Frontal cortex (tissue), 3 donors: ENCODE measurements at regions not wholly inside any gene's neighbourhood (a gene's known extent, or its start where the extent isn't known, plus 50 kb on each side); places are given as distances from the start of the nearest gene placed in this dataset.
"Not testable (repeated sequence)": the region's sequence is repeated elsewhere in the genome, so short reads cannot be mapped to it uniquely, and the experiment has no call there.

Experiments
- DNase-seq, 2 donors: peaks; one replicate each; pipeline ENCODE4 v3.0.0; 2012; ENCODE audit warnings: low spot score in 2 of 2
- FAIRE-seq: peaks from 2 replicates; lab custom pipeline; 2012; peaks lifted over from hg19 to GRCh38; lab: Jason Lieb, UNC
- donor health status: control.
- donor health status: control.
- donor health status: control.

DNA sequence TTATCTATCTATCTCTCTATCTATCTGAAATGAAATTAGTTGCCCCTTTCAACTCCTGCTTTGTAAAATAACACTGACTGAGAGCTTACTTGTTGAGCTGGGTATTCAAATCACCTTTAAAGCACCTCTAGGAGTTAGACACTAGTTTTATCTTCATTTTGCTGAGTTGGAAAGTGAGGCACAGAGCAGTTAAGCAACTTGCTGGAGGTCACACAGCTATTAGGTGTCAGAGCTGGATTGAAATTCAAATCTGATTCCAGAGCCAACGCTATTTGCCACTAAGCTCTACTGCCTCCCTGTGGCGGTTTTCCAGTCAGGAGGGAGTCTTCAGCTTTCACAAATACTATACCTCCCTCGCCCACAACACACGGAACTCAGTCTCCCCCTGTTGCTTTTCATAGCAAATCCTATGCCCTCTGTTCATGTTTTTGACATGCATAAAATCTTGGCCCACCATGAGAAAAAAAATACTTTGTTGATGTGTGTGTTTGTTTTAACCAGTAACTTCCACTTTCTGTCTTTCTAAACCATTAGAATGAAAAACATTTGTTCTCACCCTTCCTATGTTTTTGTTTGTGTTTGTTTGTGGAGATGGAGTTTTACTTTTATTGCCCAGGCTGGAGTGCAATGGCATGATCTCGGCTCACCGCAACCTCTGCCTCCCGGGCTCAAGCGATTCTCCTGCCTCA lies 74.8 kb upstream of the SMURF2 start:
- no peak for FAIRE-seq
- DNase-seq: no peak

DNA sequence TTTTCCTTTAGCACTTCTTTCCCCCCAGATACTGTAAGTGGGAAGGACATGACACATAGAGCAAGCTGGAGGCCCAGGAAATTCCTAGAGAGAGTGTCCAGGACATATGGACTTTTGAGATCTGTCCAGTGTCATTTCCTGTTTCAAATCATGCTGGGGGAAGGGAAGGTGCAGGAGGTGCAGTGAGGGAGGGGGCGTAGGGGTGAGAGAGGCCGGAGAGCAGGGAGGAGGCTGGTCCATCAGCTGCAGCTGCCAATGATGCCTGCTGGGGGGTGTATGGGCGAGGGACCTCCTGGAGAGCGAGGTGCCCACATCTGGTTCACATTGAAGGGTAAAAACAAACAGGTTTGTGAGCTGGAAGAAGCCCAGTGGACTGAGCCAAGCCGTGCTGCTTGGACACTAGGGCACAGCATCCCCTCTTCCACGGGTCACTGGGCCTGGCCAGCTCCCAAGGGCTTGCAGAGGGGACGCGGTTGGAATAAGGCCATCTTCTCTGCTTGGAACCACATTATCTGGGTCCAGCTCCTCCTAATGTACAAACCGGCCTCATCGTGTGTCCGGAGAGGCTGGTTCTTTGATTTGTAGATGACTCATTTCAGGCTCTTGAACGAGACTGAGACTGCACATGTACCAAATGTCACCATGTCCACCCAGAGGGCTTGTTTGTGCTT lies 70.4 kb upstream of the SMURF2 start:
- DNase-seq (no peak), FAIRE-seq (no peak)

DNA sequence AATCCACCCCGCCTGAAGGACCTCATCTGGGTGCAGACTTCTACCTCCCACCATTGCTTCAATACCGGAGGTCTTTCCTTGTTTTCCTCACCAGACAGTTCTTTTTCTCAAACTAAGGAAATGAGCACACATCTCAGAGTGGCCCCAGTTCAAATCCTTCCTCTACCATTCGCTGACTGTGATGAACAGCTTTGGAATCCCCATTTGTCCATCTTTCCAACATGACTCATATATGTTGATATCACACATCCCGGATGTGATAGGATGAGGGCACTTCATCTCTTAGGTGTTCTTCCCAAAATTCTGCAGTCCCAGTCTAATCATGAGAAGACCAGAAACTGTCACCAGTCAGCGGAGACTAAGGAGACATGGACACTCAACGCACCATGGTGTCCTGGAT lies 67.9 kb upstream of the SMURF2 start:
- FAIRE-seq, DNase-seq: not testable (repeated sequence)

DNA sequence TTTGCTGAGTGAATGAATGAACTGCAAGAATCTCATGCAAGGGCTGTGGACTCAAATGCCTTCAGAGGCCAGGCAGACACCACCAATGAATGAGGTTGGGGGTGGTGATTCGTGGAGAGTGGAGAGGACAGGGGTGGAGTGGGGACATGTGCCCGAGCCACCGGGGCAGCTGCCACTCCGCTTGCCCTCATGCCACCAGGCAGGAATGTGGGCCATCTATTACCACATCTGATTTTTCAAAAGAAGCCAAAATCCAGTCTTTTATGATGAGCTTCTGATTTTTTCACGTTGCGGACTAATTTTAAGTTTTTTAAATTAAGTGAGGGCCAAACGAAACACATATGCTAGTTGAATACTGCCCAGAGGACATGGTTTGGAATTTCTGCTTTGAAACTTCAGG lies 67.1 kb upstream of the SMURF2 start:
- FAIRE-seq: no peak
- no peak for DNase-seq

DNA sequence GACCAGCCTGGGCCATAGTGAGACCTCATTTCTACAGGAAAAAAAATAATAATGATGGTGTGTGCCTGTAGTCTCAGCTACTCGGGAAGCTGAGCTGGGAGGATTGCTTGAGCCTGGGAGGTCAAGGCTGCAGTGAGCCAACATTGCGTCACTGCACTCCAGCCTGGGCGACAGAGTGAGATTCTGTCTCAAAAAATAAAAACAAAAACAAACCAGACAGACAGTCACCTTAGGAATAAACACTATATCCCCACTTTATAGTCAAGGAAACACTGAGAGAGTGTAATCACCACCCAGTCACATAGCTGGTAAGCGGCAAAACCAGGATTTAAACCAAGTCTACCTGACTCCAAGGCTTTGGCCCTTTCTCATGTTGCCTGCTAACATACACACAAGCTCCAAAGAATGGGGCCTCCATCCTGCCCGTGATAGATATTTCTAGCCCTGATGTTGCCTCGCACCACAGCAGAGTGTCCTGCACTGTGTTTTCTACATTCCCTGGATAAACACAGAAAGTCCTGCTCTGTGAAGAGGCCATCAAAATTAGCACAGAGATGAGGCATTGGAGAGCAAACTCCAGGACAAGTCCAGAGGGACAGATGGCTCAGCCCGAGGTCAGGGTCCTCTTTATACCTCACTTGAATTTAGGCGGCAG lies 66.1 kb upstream of the SMURF2 start:
- no peak for DNase-seq
- no peak for FAIRE-seq

DNA sequence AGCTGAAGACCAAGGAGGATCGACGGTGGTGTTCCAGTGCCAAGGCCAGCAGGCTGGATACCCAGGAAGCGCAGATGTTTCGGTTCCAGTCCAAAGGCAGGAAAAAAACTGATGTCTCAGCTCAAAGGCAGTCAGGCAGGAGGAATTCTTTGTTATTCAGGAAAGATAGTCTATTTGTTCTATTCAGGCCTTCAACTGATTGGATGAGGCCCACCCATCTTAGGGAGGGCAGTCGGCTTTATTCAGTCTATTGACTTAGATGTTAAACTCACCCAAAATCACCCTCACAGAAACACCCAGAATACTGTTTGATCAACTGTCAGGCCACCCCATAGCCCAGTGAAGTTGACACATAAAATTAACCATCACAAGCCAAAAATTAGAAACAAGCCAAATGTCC lies 63.9 kb upstream of the SMURF2 start:
- DNase-seq, FAIRE-seq: not testable (repeated sequence)

DNA sequence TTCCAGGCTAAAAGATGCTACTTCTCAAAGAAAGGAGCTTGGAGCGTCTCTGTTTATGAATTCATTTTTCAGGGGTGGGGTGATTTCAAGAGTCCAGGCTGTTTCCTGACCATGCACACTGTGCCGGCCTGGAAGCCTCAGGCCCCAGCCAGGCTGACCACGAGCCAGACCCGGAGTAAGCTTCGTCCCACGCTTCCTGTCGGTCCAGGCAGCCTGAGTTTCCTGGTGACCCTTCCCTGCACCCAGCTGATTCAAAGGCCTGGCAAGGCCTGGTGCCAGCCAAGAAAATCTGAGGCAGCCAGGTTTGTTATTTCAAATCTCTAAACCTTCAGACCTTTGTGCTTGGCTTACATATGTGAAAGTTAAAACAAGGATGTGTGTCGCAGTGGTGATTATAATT lies 62.1 kb upstream of the SMURF2 start:
- FAIRE-seq, DNase-seq: not testable (repeated sequence)

DNA sequence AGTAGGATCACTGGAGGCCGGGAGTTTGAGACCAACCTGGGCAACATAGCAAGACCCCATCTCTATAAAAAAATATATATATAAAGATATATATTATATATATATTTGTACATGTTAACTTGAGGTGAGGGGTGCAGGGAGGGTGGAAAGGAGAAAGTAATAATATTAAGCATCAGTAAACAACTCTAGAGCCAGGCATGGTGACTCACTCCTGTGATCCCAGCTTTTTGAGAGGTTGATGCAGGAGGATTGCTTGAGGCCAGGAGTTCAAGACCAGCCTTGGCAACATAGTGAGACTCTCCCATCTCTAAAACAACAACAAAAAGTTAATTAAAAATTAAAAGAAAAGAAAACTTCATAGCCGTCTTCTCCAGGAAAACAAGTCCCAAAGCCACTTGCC lies 61.7 kb upstream of the SMURF2 start:
- FAIRE-seq (no peak), DNase-seq (no peak)

DNA sequence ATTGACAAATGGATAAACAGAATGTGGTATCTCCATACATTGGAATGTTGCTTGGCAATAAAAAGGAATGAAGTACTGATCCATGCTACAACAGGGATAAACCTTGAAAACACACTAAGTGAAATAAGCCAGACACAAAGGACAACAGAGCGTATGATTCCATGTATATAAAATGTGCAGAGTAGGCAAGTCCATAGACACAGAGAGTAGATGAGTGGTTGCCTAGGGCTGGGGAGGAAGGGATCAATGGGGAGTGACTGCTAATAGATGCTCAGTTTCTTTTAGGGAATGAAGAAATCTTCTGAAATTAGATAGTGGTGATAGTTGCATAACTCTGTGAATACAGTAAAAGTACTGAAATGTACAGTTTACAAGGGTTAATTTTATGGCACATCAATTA lies 59.4 kb upstream of the SMURF2 start:
- not testable (repeated sequence) for DNase-seq

DNA sequence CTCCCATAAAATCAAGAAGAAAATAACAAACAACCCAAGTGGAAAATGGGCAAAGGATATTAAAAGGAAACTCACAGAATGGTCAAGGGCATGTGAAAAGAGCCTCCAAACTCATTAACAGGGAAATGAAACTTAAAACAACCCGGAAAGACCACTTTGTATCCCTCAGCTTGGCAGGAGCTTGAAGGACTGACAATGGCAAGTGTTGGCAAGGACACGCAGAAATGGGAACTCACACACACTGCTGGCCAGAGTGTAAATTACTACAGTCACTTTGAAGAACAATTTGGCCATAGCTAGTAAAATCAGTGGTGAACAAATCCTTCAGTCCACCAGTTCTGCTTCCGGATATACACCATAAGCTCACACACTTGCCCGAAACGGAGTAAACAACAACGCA lies 58.1 kb upstream of the SMURF2 start:
- DNase-seq, FAIRE-seq: not testable (repeated sequence)

More for the DNA sequence above, 59.4 kb upstream of the SMURF2 start:
- FAIRE-seq: not testable (repeated sequence)

DNA sequence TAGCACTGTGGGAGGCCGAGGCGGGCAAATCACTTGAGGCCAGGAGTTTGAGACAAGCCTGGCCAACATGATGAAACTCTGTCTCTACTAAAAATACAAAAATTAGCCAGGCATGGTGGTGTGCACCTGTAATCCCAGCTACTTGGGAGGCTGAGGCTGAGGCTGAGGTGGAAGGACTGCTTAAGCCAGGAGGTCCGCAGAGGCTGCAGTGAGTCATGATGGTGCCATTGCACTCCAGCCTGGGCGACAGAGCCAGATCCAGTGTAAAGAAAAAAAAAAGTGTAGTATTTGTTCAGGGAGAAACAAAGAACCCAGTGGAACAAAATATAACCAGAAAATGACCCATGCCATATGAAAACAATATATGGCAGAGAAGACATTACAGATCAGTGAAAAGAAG lies 57.4 kb upstream of the SMURF2 start:
- not testable (repeated sequence) for FAIRE-seq, DNase-seq

DNA sequence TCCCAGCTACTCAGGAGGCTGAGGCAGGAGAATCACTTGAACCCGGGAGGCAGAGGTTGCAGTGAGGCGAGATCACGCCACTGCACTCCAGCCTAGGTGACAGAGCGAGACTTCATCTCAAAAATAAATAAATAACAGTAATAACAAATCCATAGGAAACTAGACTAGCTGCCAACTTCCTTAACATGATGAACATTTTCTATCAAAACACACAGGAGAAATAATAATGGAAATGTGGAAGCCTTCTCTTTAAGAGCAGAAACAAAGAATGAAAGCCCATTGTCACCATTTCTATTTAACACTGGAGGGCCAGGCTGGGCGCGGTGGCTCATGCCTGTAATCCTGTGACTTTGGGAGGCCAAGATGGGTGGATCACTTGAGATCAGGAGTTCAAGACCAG lies 56.7 kb upstream of the SMURF2 start:
- FAIRE-seq: not testable (repeated sequence)

DNA sequence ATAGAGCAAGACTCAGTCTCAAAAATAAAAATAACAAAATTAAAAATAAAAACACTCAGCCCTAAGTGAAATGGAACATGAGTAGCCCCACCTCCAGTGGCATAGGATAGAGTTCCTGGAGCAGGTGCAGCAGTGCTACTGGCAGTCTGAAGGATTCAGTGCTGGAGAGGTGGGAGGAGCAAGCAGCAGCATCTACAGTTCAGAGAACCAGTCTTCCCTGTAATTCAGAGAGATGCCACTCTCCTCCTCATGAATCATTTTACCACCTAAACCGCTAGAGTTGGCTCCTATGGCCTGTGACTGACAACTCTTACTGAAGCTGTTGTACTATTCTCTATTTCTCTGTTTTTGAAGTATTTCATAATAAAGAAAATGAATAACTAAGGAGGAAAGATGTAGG lies 56.0 kb upstream of the SMURF2 start:
- FAIRE-seq: no peak
- DNase-seq: no peak

More for the DNA sequence above, 56.7 kb upstream of the SMURF2 start:
- not testable (repeated sequence) for DNase-seq

DNA sequence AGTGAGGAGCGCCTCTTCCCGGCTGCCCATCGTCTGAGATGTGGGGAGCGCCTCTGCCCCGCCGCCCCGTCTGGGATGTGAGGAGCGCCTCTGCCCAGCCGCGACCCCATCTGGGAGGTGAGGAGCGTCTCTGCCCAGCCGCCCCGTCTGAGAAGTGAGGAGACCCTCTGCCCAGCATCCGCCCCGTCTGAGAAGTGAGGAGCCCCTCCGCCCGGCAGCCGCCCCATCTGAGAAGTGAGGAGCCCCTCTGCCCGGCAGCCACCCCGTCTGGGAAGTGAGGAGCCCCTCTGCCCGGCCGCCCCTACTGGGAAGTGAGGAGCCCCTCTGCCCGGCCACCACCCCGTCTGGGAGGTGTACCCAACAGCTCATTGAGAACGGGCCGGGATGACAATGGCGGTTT lies 54.4 kb upstream of the SMURF2 start:
- not testable (repeated sequence) for DNase-seq, FAIRE-seq

DNA sequence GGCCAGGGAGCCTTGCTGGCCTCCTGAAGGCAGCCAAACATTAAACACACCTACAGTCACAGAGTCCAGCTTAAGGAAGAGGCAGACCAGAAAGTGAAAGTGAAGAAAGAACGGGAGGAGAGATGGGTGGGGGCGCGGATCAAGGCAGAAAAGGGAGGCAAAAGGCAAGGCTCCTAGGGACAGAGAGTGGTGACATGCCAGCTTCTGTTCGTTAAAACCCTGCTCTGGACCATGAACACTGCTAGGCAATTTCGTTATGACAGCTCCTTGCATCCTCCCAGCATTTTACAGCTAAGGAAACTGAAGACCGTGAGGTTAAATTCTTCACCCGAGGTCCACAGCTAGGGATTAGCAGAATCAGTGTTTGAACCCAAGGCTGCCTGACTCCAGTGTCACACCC lies 51.7 kb upstream of the SMURF2 start:
- DNase-seq, FAIRE-seq: not testable (repeated sequence)

DNA sequence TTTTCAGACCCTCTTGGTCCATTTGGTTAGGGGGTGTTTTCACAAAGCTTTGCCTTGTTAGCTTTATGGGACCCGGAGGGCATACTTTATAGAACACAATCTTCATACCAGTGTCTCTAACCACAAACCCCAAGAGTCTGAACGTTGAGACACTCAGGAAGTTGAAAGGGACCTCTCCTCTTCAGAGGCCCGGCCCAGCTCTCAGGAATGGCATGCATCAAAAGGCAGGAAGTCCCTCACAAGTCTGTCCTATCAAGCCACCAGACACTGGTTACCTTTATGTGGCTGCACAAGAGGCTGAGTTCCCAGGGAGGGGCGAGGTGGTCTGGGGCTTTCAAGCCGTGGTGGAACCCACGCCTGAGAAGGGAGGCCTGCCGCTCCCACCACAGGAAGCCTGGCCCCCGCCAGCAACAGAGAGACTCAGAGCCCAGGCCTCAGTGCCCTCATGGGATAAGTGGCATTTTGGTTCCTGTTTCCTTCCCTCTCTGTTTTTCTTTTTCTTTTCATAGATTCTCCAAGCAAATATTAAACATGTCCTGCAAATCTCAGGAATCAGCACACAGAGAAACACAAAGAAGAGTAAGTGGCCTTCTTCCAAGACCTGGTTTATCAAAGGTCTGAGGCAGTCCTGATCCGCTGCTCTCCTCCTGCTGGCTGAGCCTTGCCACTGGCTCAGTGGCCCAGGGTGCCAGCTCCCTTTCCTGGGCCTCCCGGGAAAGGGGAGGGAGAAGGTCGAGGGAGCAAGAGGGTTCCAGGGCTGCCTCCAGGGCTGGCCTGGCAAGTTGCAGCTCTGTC lies 50.6 kb upstream of the SMURF2 start:
- not testable (repeated sequence) for DNase-seq, FAIRE-seq
